ENCODE measurements at regions not wholly inside any gene's neighbourhood (a gene's known extent, or its start where the extent isn't known, plus 50 kb on each side); places are given as distances from the start of the nearest gene placed in this dataset.

DNA sequence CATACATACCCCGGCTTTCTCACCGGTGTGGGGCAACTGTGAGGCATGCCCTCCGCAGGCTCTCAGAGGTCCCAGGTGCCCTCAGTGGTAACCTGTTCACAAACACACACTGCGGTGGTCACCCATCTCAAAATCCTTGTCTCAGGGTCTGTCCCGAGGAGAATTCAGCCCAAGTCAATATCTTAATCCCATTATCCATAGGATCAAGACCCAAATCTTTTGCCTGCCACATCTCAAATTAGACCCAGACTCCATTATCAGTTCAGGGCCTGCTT, 140.8 kb downstream of the CDC5L start:
- TF ChIP-seq POLR2AphosphoS5 (IDR thresholded peaks at IDR 0.05; ENCODE audit: insufficient read depth in 1 of 2, low read depth in 1 of 2): no peak
- TF ChIP-seq, protein P1, sequence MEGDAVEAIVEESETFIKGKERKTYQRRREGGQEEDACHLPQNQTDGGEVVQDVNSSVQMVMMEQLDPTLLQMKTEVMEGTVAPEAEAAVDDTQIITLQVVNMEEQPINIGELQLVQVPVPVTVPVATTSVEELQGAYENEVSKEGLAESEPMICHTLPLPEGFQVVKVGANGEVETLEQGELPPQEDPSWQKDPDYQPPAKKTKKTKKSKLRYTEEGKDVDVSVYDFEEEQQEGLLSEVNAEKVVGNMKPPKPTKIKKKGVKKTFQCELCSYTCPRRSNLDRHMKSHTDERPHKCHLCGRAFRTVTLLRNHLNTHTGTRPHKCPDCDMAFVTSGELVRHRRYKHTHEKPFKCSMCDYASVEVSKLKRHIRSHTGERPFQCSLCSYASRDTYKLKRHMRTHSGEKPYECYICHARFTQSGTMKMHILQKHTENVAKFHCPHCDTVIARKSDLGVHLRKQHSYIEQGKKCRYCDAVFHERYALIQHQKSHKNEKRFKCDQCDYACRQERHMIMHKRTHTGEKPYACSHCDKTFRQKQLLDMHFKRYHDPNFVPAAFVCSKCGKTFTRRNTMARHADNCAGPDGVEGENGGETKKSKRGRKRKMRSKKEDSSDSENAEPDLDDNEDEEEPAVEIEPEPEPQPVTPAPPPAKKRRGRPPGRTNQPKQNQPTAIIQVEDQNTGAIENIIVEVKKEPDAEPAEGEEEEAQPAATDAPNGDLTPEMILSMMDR (IDR thresholded peaks at IDR 0.05): no peak
- no peak for TF ChIP-seq POLR2A (IDR thresholded peaks at IDR 0.05)

All from vagina (tissue), 2 donors.